BLaER1 (cell line): ENCODE measurements at regions not wholly inside any gene's neighbourhood (a gene's known extent, or its start where the extent isn't known, plus 50 kb on each side); places are given as distances from the start of the nearest gene placed in this dataset.

Experiments used
- H3K27ac ChIP-seq: shearing (Covaris generic); formaldehyde crosslinking; 2 replicates; pipeline ENCODE4 v1.8.1; 2022
- H3K27me3 ChIP-seq: shearing (Covaris generic); formaldehyde crosslinking; 2 replicates; pipeline ENCODE4 v1.8.1; 2022
- H3K36me3 ChIP-seq: shearing (Covaris generic); formaldehyde crosslinking; 2 replicates; pipeline ENCODE4 v1.8.1; 2022
- H3K4me1 ChIP-seq: shearing (Covaris generic); formaldehyde crosslinking; 2 replicates; pipeline ENCODE4 v1.8.1; 2022
- H3K4me2 ChIP-seq: shearing (Covaris generic); formaldehyde crosslinking; 2 replicates; pipeline ENCODE4 v1.8.1; 2022
- H3K4me3 ChIP-seq: shearing (Covaris generic); formaldehyde crosslinking; 2 replicates; pipeline ENCODE4 v1.8.1; 2022
- H3K9ac ChIP-seq: shearing (Covaris generic); formaldehyde crosslinking; 2 replicates; pipeline ENCODE4 v1.8.1; 2022
- H3K9me3 ChIP-seq: shearing (Covaris generic); formaldehyde crosslinking; 2 replicates; pipeline ENCODE4 v1.8.1; 2022
- H4K20me1 ChIP-seq: shearing (Covaris generic); formaldehyde crosslinking; 2 replicates; pipeline ENCODE4 v1.8.1; 2022
- Cebpa-rat ChIP-seq: shearing (Covaris generic); IDR thresholded peaks from 2 replicates; pipeline ENCODE4 v1.8.1; 2022

- TF ChIP-seq Cebpa-rat = no peak
- no peak overlapping the region for H3K27ac ChIP-seq
- H3K27me3 ChIP-seq = no peaks in the 10 kb centered on the region
- H3K36me3 ChIP-seq = no peaks in the 10 kb centered on the region
- H3K4me2 ChIP-seq = no peak overlapping the region
- no peaks in the 10 kb centered on the region for H3K9me3 ChIP-seq
- no peak overlapping the region for H3K4me3 ChIP-seq
- H4K20me1 ChIP-seq = no peaks in the 10 kb centered on the region
- H3K4me1 ChIP-seq = 0 out of 2 replicates have a peak, but pooled peaks cover 4% of the 10 kb centered on the region
- H3K9ac ChIP-seq = no peak overlapping the region
Measured at GRCh38 chr1:228963795-228964177, 228.5 kb downstream of the RHOU start.

GRCh38 chr1:228964178-228965089, 229.2 kb downstream of the RHOU start:
- Histone ChIP-seq H3K4me3 (no peak overlapping the region), H3K36me3 (no peaks in the 10 kb centered on the region), H3K9ac (no peak overlapping the region), H3K4me1 (0 out of 2 replicates have a peak, but pooled peaks cover 4% of the 10 kb centered on the region), H3K27ac (no peak overlapping the region), H3K9me3 (no peaks in the 10 kb centered on the region), H3K4me2 (no peak overlapping the region), H4K20me1 (no peaks in the 10 kb centered on the region), H3K27me3 (no peaks in the 10 kb centered on the region)
- TF ChIP-seq Cebpa-rat = no peak

- Histone ChIP-seq H3K9ac (no peak overlapping the region), H3K27ac (no peak overlapping the region), H3K27me3 (no peaks in the 10 kb centered on the region), H4K20me1 (no peaks in the 10 kb centered on the region), H3K4me1 (no peaks in the 10 kb centered on the region), H3K36me3 (no peaks in the 10 kb centered on the region), H3K4me2 (no peak overlapping the region), H3K9me3 (no peaks in the 10 kb centered on the region), H3K4me3 (no peak overlapping the region)
- TF ChIP-seq Cebpa-rat = no peak
Measured at GRCh38 chr1:228968891-228969606, 233.8 kb downstream of the RHOU start.

- no peak overlapping the region for H3K4me2 ChIP-seq
Measured at GRCh38 chr1:228969953-228970800, 234.9 kb downstream of the RHOU start.

GRCh38 chr1:228972576-228972975, 237.3 kb downstream of the RHOU start:
- Histone ChIP-seq H3K27ac (no peak overlapping the region), H3K4me1 (no peaks in the 10 kb centered on the region), H3K36me3 (no peaks in the 10 kb centered on the region), H3K4me3 (no peak overlapping the region), H3K27me3 (no peaks in the 10 kb centered on the region), H4K20me1 (no peaks in the 10 kb centered on the region), H3K4me2 (no peak overlapping the region), H3K9me3 (no peaks in the 10 kb centered on the region), H3K9ac (no peak overlapping the region)
- TF ChIP-seq Cebpa-rat = no peak

More at GRCh38 chr1:228969953-228970800, 234.9 kb downstream of the RHOU start:
- Histone ChIP-seq H4K20me1 (no peaks in the 10 kb centered on the region), H3K9me3 (no peaks in the 10 kb centered on the region), H3K9ac (no peak overlapping the region), H3K27me3 (no peaks in the 10 kb centered on the region), H3K36me3 (no peaks in the 10 kb centered on the region), H3K27ac (no peak overlapping the region), H3K4me3 (no peak overlapping the region), H3K4me1 (no peaks in the 10 kb centered on the region)
- no peak for TF ChIP-seq Cebpa-rat

- TF ChIP-seq Cebpa-rat = no peak
- Histone ChIP-seq H3K36me3 (no peaks in the 10 kb centered on the region), H3K4me3 (no peak overlapping the region), H3K9me3 (no peaks in the 10 kb centered on the region), H4K20me1 (no peaks in the 10 kb centered on the region), H3K27ac (no peak overlapping the region), H3K27me3 (no peaks in the 10 kb centered on the region), H3K4me2 (no peak overlapping the region), H3K9ac (no peak overlapping the region), H3K4me1 (no peaks in the 10 kb centered on the region)
Measured at GRCh38 chr1:228974273-228974672, 239.0 kb downstream of the RHOU start.

GRCh38 chr1:228975238-228975907, 240.1 kb downstream of the RHOU start:
- Histone ChIP-seq H3K9me3 (no peaks in the 10 kb centered on the region), H4K20me1 (no peaks in the 10 kb centered on the region), H3K27me3 (no peaks in the 10 kb centered on the region), H3K9ac (no peak overlapping the region), H3K4me3 (no peak overlapping the region), H3K36me3 (no peaks in the 10 kb centered on the region), H3K27ac (no peak overlapping the region), H3K4me2 (no peak overlapping the region), H3K4me1 (no peaks in the 10 kb centered on the region)
- no peak for TF ChIP-seq Cebpa-rat

- H3K27me3 ChIP-seq = no peaks in the 10 kb centered on the region
Measured at GRCh38 chr1:228976316-228976715, 241.0 kb downstream of the RHOU start.

GRCh38 chr1:228977307-228977706, 242.0 kb downstream of the RHOU start:
- no peak overlapping the region for H3K27ac ChIP-seq
- H3K4me1 ChIP-seq = peaks cover 7% of the 10 kb centered on the region; the same call in 1 of the 2 replicates
- H3K9me3 ChIP-seq = no peaks in the 10 kb centered on the region
- no peak overlapping the region for H3K4me2 ChIP-seq
- no peaks in the 10 kb centered on the region for H3K27me3 ChIP-seq
- H4K20me1 ChIP-seq = no peaks in the 10 kb centered on the region
- no peak overlapping the region for H3K9ac ChIP-seq
- no peaks in the 10 kb centered on the region for H3K36me3 ChIP-seq
- TF ChIP-seq Cebpa-rat = no peak
- no peak overlapping the region for H3K4me3 ChIP-seq

More at GRCh38 chr1:228976316-228976715, 241.0 kb downstream of the RHOU start:
- no peaks in the 10 kb centered on the region for H3K4me1 ChIP-seq
- H3K4me2 ChIP-seq = no peak overlapping the region
- H3K9ac ChIP-seq = no peak overlapping the region
- no peaks in the 10 kb centered on the region for H3K36me3 ChIP-seq
- TF ChIP-seq Cebpa-rat = no peak
- H3K9me3 ChIP-seq = no peaks in the 10 kb centered on the region
- no peak overlapping the region for H3K27ac ChIP-seq
- H4K20me1 ChIP-seq = no peaks in the 10 kb centered on the region
- no peak overlapping the region for H3K4me3 ChIP-seq
